Heart left ventricle (tissue), 16 donors: ENCODE measurements at regions not wholly inside any gene's neighbourhood (a gene's known extent, or its start where the extent isn't known, plus 50 kb on each side); places are given as distances from the start of the nearest gene placed in this dataset.

Source experiments
- ATAC-seq, 4 donors: fragments of 200-7000 bp; cut with Tn5 transposase; one replicate each; pipeline ENCODE4 v1.9.1; 2020 to 2022; ENCODE audit warnings: moderate library complexity in 4 of 4, mild to moderate bottlenecking in 3 of 4, moderate number of reproducible peaks in 1 of 4
- DNase-seq, 5 donors: peaks; one replicate each; pipeline ENCODE4 v3.0.0-alpha.2; 2020
- H3K27ac ChIP-seq, 12 donors: fragments of 200-600 bp; sonication (generic) in 4 of 12; one replicate each; pipeline versions ENCODE4 v1.5.0 to v1.8.0; 2016 to 2022; ENCODE audit warnings: mild to moderate bottlenecking in 2 of 12
- H3K27me3 ChIP-seq, 9 donors: fragments of 200-600 bp; sonication (generic) in 2 of 9; one replicate each; pipeline versions ENCODE4 v1.5.1 to v1.8.0; 2016 to 2022; ENCODE audit warnings: mild to moderate bottlenecking in 3 of 9
- H3K36me3 ChIP-seq, 9 donors: fragments of 200-600 bp; sonication (generic) in 2 of 9; one replicate each; pipeline versions ENCODE4 v1.5.0 to v1.8.0; 2018 to 2022; ENCODE audit warnings: mild to moderate bottlenecking in 2 of 9
- H3K4me1 ChIP-seq, 12 donors: fragments of 200-600 bp; sonication (generic) in 4 of 12; one replicate each; pipeline versions ENCODE4 v1.5.0 to v1.8.0; 2016 to 2022; ENCODE audit warnings: mild to moderate bottlenecking in 3 of 12
- H3K4me3 ChIP-seq, 12 donors: fragments of 200-600 bp; sonication (generic) in 4 of 12; one replicate each; pipeline versions ENCODE4 v1.5.0 to v1.8.0; 2017 to 2022; ENCODE audit warnings: mild to moderate bottlenecking in 9 of 12, moderate library complexity in 4 of 12
- H3K9me3 ChIP-seq, 12 donors: fragments of 200-600 bp; sonication (generic) in 4 of 12; one replicate each; pipeline versions ENCODE4 v1.5.0 to v1.8.0; 2016 to 2022; ENCODE audit warnings: mild to moderate bottlenecking in 1 of 12
- CTCF ChIP-seq, 12 donors: fragments of 200-600 bp; sonication (generic) in 4 of 12; IDR thresholded peaks; one replicate each; pipeline versions ENCODE4 v1.5.0 to v1.8.0; 2018 to 2022; ENCODE audit warnings: antibody characterized with exemption in 12 of 12, mild to moderate bottlenecking in 5 of 12
- POLR2A ChIP-seq, 2 donors: fragments of 450-650 bp; IDR thresholded peaks; one replicate each; pipeline ENCODE4 v1.6.1; 2017; ENCODE audit warnings: antibody characterized with exemption in 2 of 2, mild to moderate bottlenecking in 2 of 2, moderate library complexity in 2 of 2
- WGBS, 4 donors: extraction: QIAGEN DNeasy Blood & Tissue Kit in 2 of 4; methylation state at CpG; one replicate each; pipeline versions ENCODE4 v1.1.5 to v1.1.7; 2013 to 2018; 5-methylcytosine and 5-hydroxymethylcytosine counted together
- intact Hi-C, 10 donors: fragments of 100-400 bp; cut with DNase I; formaldehyde crosslinking; loops; one replicate each; pipeline versions ENCODE4 v1.11.1 to v1.14.2; 2022
- donor health status: ischemic (EF 13 %, LVEDD 7.1; RV severe dilation, severe dysfunction).
- donor health status: healthy with polysubstance abuse.
- donor health status: DM: no; HTN: yes; CAD: no.
- donor health status: DM: no; HTN: no; CAD: no.
- donor health status: ischemic (EF 25% LVEDD 6.9; RV normal size, moderate dysfunction).
- donor health status: ischemic (EF 25% LVEDD 5.7; RV mildly dilated, moderate dysfunction).
- donor health status: healthy.
- donor health status: DM: yes; HTN: yes; CAD: no.
- donor health status: ischemic (EF 35%, LVEDD 5.7; RV mildly dilated, moderate dysfunction).
- donor health status: nonischemic (EF 11% LVEDD 7.7; RV severe dilation, severe dysfunction).
- donor health status: DM: yes; HTN: yes; CAD: no.
- donor health status: PGD.
- donor health status: ischemic (EF 29% LVEDD 5.4; RV normal size, mild dysfunction).
- donor health status: nonischemic (EF 23%, LVEDD 6.1; RV moderate dilation, normal function).

GRCh38 chr12:107418981-107419380 lies 266.6 kb upstream of the PWP1 start:
- no peak overlapping the region for H3K27ac ChIP-seq
- no peaks in the 10 kb centered on the region for H3K4me1 ChIP-seq
- no peak for ATAC-seq
- no peak overlapping the region for H3K4me3 ChIP-seq
- no peaks in the 10 kb centered on the region for H3K36me3 ChIP-seq
- intact Hi-C loops = no loop called here
- TF ChIP-seq CTCF (IDR thresholded peaks at IDR 0.05) (no peak), POLR2A (IDR thresholded peaks at IDR 0.05) (no peak)
- H3K27me3 ChIP-seq = no peaks in the 10 kb centered on the region
- no peak for DNase-seq
- H3K9me3 ChIP-seq = no peaks in the 10 kb centered on the region

- peaks cover 0 to 5% (median 0%) of the 10 kb centered on the region in 12 donors for H3K9me3 ChIP-seq
- DNase-seq = no peak
- no peak overlapping the region for H3K27ac ChIP-seq
- TF ChIP-seq CTCF (IDR thresholded peaks at IDR 0.05) = no peak
- TF ChIP-seq POLR2A (IDR thresholded peaks at IDR 0.05) = no peak
- H3K4me1 ChIP-seq = no peaks in the 10 kb centered on the region
- 57 to 79% (median 70%) methylated on average over 5 of the region's 5 CpGs for WGBS, 4 donors
- no peak for ATAC-seq
- H3K27me3 ChIP-seq = no peaks in the 10 kb centered on the region
- intact Hi-C loops = no loop called here
- no peaks in the 10 kb centered on the region for H3K36me3 ChIP-seq
- no peak overlapping the region for H3K4me3 ChIP-seq
These were observed 262.1 kb upstream of the PWP1 start for GRCh38 chr12:107423531-107423930.

- Histone ChIP-seq H3K36me3 (no peaks in the 10 kb centered on the region), H3K9me3 (peaks cover 0 to 5% (median 0%) of the 10 kb centered on the region in 12 donors), H3K27me3 (no peaks in the 10 kb centered on the region), H3K27ac (no peak overlapping the region), H3K4me3 (no peak overlapping the region), H3K4me1 (no peaks in the 10 kb centered on the region)
- ATAC-seq (no peak), DNase-seq (no peak)
- TF ChIP-seq POLR2A (IDR thresholded peaks at IDR 0.05) (no peak), CTCF (IDR thresholded peaks at IDR 0.05) (no peak)
- intact Hi-C loops = no loop called here
- 58 to 70% (median 63%) methylated on average over 7 of the region's 7 CpGs for WGBS, 4 donors
These were observed 256.4 kb upstream of the PWP1 start for GRCh38 chr12:107429006-107429705.

- 50 to 69% (median 60%) methylated on average over 1 of the region's 1 CpG for WGBS, 4 donors
- intact Hi-C loops = no loop called here
These were observed 253.7 kb upstream of the PWP1 start for GRCh38 chr12:107431942-107432341.

More at GRCh38 chr12:107431942-107432341, 253.7 kb upstream of the PWP1 start:
- DNase-seq (no peak), ATAC-seq (no peak)
- Histone ChIP-seq H3K27me3 (peaks cover 0 to 2% (median 0%) of the 10 kb centered on the region in 9 donors), H3K9me3 (peaks cover 0 to 4% (median 0%) of the 10 kb centered on the region in 12 donors), H3K4me1 (no peaks in the 10 kb centered on the region), H3K36me3 (no peaks in the 10 kb centered on the region), H3K4me3 (no peak overlapping the region), H3K27ac (no peak overlapping the region)
- TF ChIP-seq POLR2A (IDR thresholded peaks at IDR 0.05) (no peak), CTCF (IDR thresholded peaks at IDR 0.05) (no peak)
